ENCODE measurements at regions not wholly inside any gene's neighbourhood (a gene's known extent, or its start where the extent isn't known, plus 50 kb on each side); places are given as distances from the start of the nearest gene placed in this dataset.

GRCh38 chr20:22901164-22901563 lies 133.9 kb upstream of the SSTR4 start:
- no peak overlapping the region for H3K4me3 ChIP-seq (ENCODE audit: low read depth, low read length)
- H3K27ac ChIP-seq = no peak overlapping the region
- no peak for TF ChIP-seq CTCF (IDR thresholded peaks at IDR 0.05; ENCODE audit: low read depth, low read length)
- no peaks in the 10 kb centered on the region for H3K36me3 ChIP-seq
- no peak for DNase-seq
- H3K9me3 ChIP-seq (ENCODE audit: severe bottlenecking) = no peaks in the 10 kb centered on the region
- H3K27me3 ChIP-seq (ENCODE audit: insufficient read depth, low read depth, severe bottlenecking) = peaks cover 51% of the 10 kb centered on the region

GRCh38 chr20:22901921-22902320 lies 133.2 kb upstream of the SSTR4 start:
- Histone ChIP-seq H3K36me3 (no peaks in the 10 kb centered on the region), H3K27ac (no peak overlapping the region), H3K9me3 (ENCODE audit: severe bottlenecking) (no peaks in the 10 kb centered on the region), H3K4me3 (ENCODE audit: low read depth, low read length) (no peak overlapping the region), H3K27me3 (ENCODE audit: insufficient read depth, low read depth, severe bottlenecking) (peaks cover 51% of the 10 kb centered on the region)
- DNase-seq = no peak
- no peak for TF ChIP-seq CTCF (IDR thresholded peaks at IDR 0.05; ENCODE audit: low read depth, low read length)

GRCh38 chr20:22904386-22904785 lies 130.7 kb upstream of the SSTR4 start:
- no peak for TF ChIP-seq CTCF (IDR thresholded peaks at IDR 0.05; ENCODE audit: low read depth, low read length)
- H3K27me3 ChIP-seq (ENCODE audit: insufficient read depth, low read depth, severe bottlenecking) = peaks cover 60% of the 10 kb centered on the region
- H3K27ac ChIP-seq = no peak overlapping the region
- H3K9me3 ChIP-seq (ENCODE audit: severe bottlenecking) = no peaks in the 10 kb centered on the region
- H3K36me3 ChIP-seq = no peaks in the 10 kb centered on the region
- no peak for DNase-seq
- H3K4me3 ChIP-seq (ENCODE audit: low read depth, low read length) = no peak overlapping the region

GRCh38 chr20:22904905-22905304 lies 130.2 kb upstream of the SSTR4 start:
- H3K4me3 ChIP-seq (ENCODE audit: low read depth, low read length) = no peak overlapping the region
- peaks cover 65% of the 10 kb centered on the region for H3K27me3 ChIP-seq (ENCODE audit: insufficient read depth, low read depth, severe bottlenecking)
- no peak overlapping the region for H3K27ac ChIP-seq
- H3K36me3 ChIP-seq = no peaks in the 10 kb centered on the region
- DNase-seq = no peak
- H3K9me3 ChIP-seq (ENCODE audit: severe bottlenecking) = no peaks in the 10 kb centered on the region
- no peak for TF ChIP-seq CTCF (IDR thresholded peaks at IDR 0.05; ENCODE audit: low read depth, low read length)

GRCh38 chr20:22905658-22906057 lies 129.5 kb upstream of the SSTR4 start:
- no peak for TF ChIP-seq CTCF (IDR thresholded peaks at IDR 0.05; ENCODE audit: low read depth, low read length)
- no peaks in the 10 kb centered on the region for H3K36me3 ChIP-seq
- H3K4me3 ChIP-seq (ENCODE audit: low read depth, low read length) = no peak overlapping the region
- no peaks in the 10 kb centered on the region for H3K9me3 ChIP-seq (ENCODE audit: severe bottlenecking)
- peaks cover 71% of the 10 kb centered on the region for H3K27me3 ChIP-seq (ENCODE audit: insufficient read depth, low read depth, severe bottlenecking)
- no peak overlapping the region for H3K27ac ChIP-seq
- DNase-seq = no peak

- Histone ChIP-seq H3K4me3 (ENCODE audit: low read depth, low read length) (no peak overlapping the region), H3K9me3 (ENCODE audit: severe bottlenecking) (no peaks in the 10 kb centered on the region), H3K27me3 (ENCODE audit: insufficient read depth, low read depth, severe bottlenecking) (peaks cover 72% of the 10 kb centered on the region), H3K27ac (no peak overlapping the region), H3K36me3 (no peaks in the 10 kb centered on the region)
- TF ChIP-seq CTCF (IDR thresholded peaks at IDR 0.05; ENCODE audit: low read depth, low read length) = no peak
- DNase-seq = no peak
Observed at GRCh38 chr20:22908437-22908836, 126.7 kb upstream of the SSTR4 start.

Measured in WERI-Rb-1 (cell line).